Osteoblast (primary cell): ENCODE measurements at regions not wholly inside any gene's neighbourhood (a gene's known extent, or its start where the extent isn't known, plus 50 kb on each side); places are given as distances from the start of the nearest gene placed in this dataset.
"Not testable (repeated sequence)": the region's sequence is repeated elsewhere in the genome, so short reads cannot be mapped to it uniquely, and the experiment has no call there.

Experiments used
- DNase-seq: peaks from one replicate; pipeline ENCODE4 v3.0.0; 2011; ENCODE audit warnings: low spot score, mixed read lengths; ENCODE audit not compliant: insufficient read length; ENCODE audit errors: missing footprints
- H2AFZ ChIP-seq: 2 replicates; pipeline ENCODE4 v1.6.0; 2011; ENCODE audit warnings: mild to moderate bottlenecking, low read length
- H3K27ac ChIP-seq: 2 replicates; pipeline ENCODE4 v1.5.1; 2011; ENCODE audit warnings: mild to moderate bottlenecking, low read depth, low read length, moderate library complexity
- H3K27me3 ChIP-seq: 2 replicates; pipeline ENCODE4 v1.6.0; 2012; ENCODE audit warnings: mild to moderate bottlenecking, control low read depth, inconsistent platforms, low read length, moderate library complexity; ENCODE audit not compliant: insufficient read depth
- H3K36me3 ChIP-seq: 2 replicates; pipeline ENCODE4 v1.5.1; 2011; ENCODE audit warnings: mild to moderate bottlenecking, low read length, control low read depth, moderate library complexity; ENCODE audit not compliant: insufficient read depth
- H3K4me1 ChIP-seq: 2 replicates; pipeline ENCODE4 v1.5.1; 2011; ENCODE audit warnings: mild to moderate bottlenecking, low read length, control low read depth, moderate library complexity; ENCODE audit not compliant: insufficient read depth
- H3K4me2 ChIP-seq: 2 replicates; pipeline ENCODE4 v1.6.0; 2011; ENCODE audit warnings: mild to moderate bottlenecking, low read length; ENCODE audit not compliant: insufficient read depth
- H3K4me3 ChIP-seq: fragments of 200-600 bp; sonication (generic); 3 replicates; pipeline ENCODE4 v1.5.1; 2012; ENCODE audit warnings: mild to moderate bottlenecking, low read length, inconsistent platforms; ENCODE audit not compliant: insufficient read depth
- H3K79me2 ChIP-seq: 2 replicates; pipeline ENCODE4 v1.6.0; 2012; ENCODE audit warnings: mild to moderate bottlenecking, low read length, control low read depth, inconsistent platforms; ENCODE audit not compliant: insufficient read depth
- H3K9me3 ChIP-seq: 2 replicates; pipeline ENCODE4 v1.5.1; 2011; ENCODE audit warnings: low read depth, low read length, control low read depth
- H4K20me1 ChIP-seq: 2 replicates; pipeline ENCODE4 v1.6.0; 2012; ENCODE audit warnings: mild to moderate bottlenecking, low read length, control low read depth; ENCODE audit not compliant: insufficient read depth
- TF ChIP-seq, protein P1 (sequence below): IDR thresholded peaks from 2 replicates; pipeline ENCODE4 v1.5.1; 2011; ENCODE audit warnings: mild to moderate bottlenecking, low read depth, low read length, moderate library complexity; ENCODE audit errors: extremely low read depth

- Histone ChIP-seq H3K4me1 (no peaks in the 10 kb centered on the region), H3K27ac (no peak overlapping the region), H3K4me3 (no peak overlapping the region), H4K20me1 (no peaks in the 10 kb centered on the region), H3K4me2 (no peak overlapping the region), H3K27me3 (no peaks in the 10 kb centered on the region), H3K9me3 (no peaks in the 10 kb centered on the region), H2AFZ (no peak overlapping the region), H3K36me3 (no peaks in the 10 kb centered on the region), H3K79me2 (no peaks in the 10 kb centered on the region)
- DNase-seq, result peak; percentile 15
- TF ChIP-seq, protein P1, sequence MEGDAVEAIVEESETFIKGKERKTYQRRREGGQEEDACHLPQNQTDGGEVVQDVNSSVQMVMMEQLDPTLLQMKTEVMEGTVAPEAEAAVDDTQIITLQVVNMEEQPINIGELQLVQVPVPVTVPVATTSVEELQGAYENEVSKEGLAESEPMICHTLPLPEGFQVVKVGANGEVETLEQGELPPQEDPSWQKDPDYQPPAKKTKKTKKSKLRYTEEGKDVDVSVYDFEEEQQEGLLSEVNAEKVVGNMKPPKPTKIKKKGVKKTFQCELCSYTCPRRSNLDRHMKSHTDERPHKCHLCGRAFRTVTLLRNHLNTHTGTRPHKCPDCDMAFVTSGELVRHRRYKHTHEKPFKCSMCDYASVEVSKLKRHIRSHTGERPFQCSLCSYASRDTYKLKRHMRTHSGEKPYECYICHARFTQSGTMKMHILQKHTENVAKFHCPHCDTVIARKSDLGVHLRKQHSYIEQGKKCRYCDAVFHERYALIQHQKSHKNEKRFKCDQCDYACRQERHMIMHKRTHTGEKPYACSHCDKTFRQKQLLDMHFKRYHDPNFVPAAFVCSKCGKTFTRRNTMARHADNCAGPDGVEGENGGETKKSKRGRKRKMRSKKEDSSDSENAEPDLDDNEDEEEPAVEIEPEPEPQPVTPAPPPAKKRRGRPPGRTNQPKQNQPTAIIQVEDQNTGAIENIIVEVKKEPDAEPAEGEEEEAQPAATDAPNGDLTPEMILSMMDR, result no peak
Measured at GRCh38 chr3:166844329-166844728, 535.8 kb downstream of the ZBBX start.

- not testable (repeated sequence) for H3K9me3 ChIP-seq, H3K27ac ChIP-seq, H3K27me3 ChIP-seq, H2AFZ ChIP-seq, H3K36me3 ChIP-seq, H3K4me3 ChIP-seq, H3K79me2 ChIP-seq, DNase-seq, H3K4me1 ChIP-seq, H3K4me2 ChIP-seq, H4K20me1 ChIP-seq
Measured at GRCh38 chr3:166842784-166843183, 537.3 kb downstream of the ZBBX start.

DNA sequence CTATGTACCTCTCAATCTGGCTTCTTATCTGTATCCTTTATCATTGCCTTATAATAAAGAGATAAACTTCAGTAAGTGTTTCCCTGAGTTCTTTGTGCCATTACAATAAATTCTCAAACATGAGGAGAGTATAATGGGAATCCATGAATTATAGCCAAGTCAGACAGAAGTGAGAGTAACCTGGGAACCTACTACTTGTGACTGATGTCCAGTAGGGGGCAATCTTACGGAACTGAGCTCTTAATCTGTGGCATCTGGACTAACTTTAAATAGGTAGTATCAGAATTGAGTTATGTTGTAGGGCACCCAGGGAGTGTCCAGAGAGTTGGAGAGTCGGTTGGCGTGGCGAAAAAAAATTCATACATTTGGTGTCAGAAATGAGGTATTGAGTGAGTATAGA, 542.6 kb downstream of the ZBBX start:
- Histone ChIP-seq H3K36me3 (no peaks in the 10 kb centered on the region), H4K20me1 (no peaks in the 10 kb centered on the region)

DNA sequence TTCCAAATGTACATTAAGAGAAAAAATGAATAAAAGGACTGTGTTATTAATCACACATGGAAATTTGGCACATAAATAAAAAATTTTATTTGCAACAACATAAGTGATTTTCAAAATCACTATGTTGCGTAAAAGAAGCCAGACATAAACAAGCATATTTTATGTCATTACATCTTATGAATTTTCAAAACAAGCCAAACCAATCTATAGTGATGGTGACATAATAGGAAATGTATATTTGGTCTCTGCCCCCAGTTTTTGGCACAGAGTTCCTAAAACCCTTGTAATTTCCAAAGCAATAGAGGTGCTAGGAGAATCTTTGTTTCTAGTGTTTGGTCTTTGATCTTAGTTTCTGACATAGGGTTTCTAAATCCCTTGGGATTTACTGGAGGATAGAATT, 543.3 kb downstream of the ZBBX start:
- DNase-seq, result no peak
- no peak overlapping the region for H2AFZ ChIP-seq
- no peaks in the 10 kb centered on the region for H3K79me2 ChIP-seq
- H3K36me3 ChIP-seq, result no peaks in the 10 kb centered on the region
- no peaks in the 10 kb centered on the region for H3K4me1 ChIP-seq
- no peak overlapping the region for H3K4me2 ChIP-seq
- no peak overlapping the region for H3K27ac ChIP-seq
- no peaks in the 10 kb centered on the region for H4K20me1 ChIP-seq
- TF ChIP-seq, protein P1, result no peak
- no peaks in the 10 kb centered on the region for H3K27me3 ChIP-seq
- H3K4me3 ChIP-seq, result no peak overlapping the region
- H3K9me3 ChIP-seq, result no peaks in the 10 kb centered on the region

More for the DNA sequence above, 542.6 kb downstream of the ZBBX start:
- Histone ChIP-seq H3K4me3 (no peak overlapping the region), H3K79me2 (no peaks in the 10 kb centered on the region), H3K27ac (no peak overlapping the region), H3K27me3 (no peaks in the 10 kb centered on the region), H3K9me3 (no peaks in the 10 kb centered on the region), H3K4me1 (no peaks in the 10 kb centered on the region), H3K4me2 (no peak overlapping the region), H2AFZ (no peak overlapping the region)
- DNase-seq, result no peak
- TF ChIP-seq, protein P1, result no peak
